CD14-positive monocyte (primary cell): ENCODE measurements at regions not wholly inside any gene's neighbourhood (a gene's known extent, or its start where the extent isn't known, plus 50 kb on each side); places are given as distances from the start of the nearest gene placed in this dataset.

Experiments used
- DNase-seq, 3 donors: peaks; one replicate each; pipeline ENCODE4 v3.0.0-alpha.2; 2011 to 2022
- H2AFZ ChIP-seq: 2 replicates; pipeline ENCODE4 v1.6.0; 2012; ENCODE audit warnings: mild to moderate bottlenecking, low read depth, low read length, inconsistent platforms; ENCODE audit not compliant: insufficient read depth, poor library complexity, severe bottlenecking
- H3K27ac ChIP-seq, 2 donors: 1 replicate in 1 of 2; 2 replicates in 1 of 2; pipeline ENCODE4 v1.5.1; 2012 to 2013; ENCODE audit warnings: low read length in 2 of 2, control low read depth in 1 of 2, inconsistent platforms in 1 of 2, low read depth in 1 of 2, mild to moderate bottlenecking in 1 of 2
- H3K27me3 ChIP-seq, 2 donors: one replicate each; pipeline versions ENCODE4 v1.6.0 to v1.6.1; 2011 to 2013; ENCODE audit warnings: low read length in 2 of 2; ENCODE audit not compliant: control insufficient read depth in 2 of 2, insufficient read depth in 2 of 2
- H3K36me3 ChIP-seq, 2 donors: replicated peaks in 1 of 2; 1 replicate in 1 of 2; 2 replicates in 1 of 2; pipeline versions ENCODE4 v1.5.1 to v1.6.1; 2012 to 2013; ENCODE audit warnings: low read length in 2 of 2, control low read depth in 1 of 2, inconsistent platforms in 1 of 2, mild to moderate bottlenecking in 1 of 2; ENCODE audit not compliant: insufficient read depth in 2 of 2, control insufficient read depth in 1 of 2
- H3K4me1 ChIP-seq, 2 donors: 1 replicate in 1 of 2; 2 replicates in 1 of 2; pipeline versions ENCODE4 v1.5.1 to v1.6.1; 2012 to 2013; ENCODE audit warnings: low read length in 2 of 2, control low read depth in 1 of 2, inconsistent platforms in 1 of 2, mild to moderate bottlenecking in 1 of 2, moderate library complexity in 1 of 2; ENCODE audit not compliant: insufficient read depth in 2 of 2, control insufficient read depth in 1 of 2
- H3K4me2 ChIP-seq: replicated peaks from 2 replicates; pipeline ENCODE3; 2012; ENCODE audit warnings: low read length, moderate library complexity, mild to moderate bottlenecking; ENCODE audit not compliant: poor library complexity, severe bottlenecking; ENCODE audit errors: extremely low read depth
- H3K4me3 ChIP-seq, 3 experiments: fragments of 200-600 bp in 1 of 3; sonication (generic) in 1 of 3; replicated peaks in 1 of 3; 1 replicate in 2 of 3; 2 replicates in 1 of 3; pipeline ENCODE4 v1.5.1; 2011 to 2013; ENCODE audit warnings: low read length in 3 of 3, mild to moderate bottlenecking in 3 of 3, control low read depth in 2 of 3, low read depth in 2 of 3, inconsistent platforms in 1 of 3, moderate library complexity in 1 of 3
- H3K79me2 ChIP-seq: 2 replicates; pipeline ENCODE4 v1.6.0; 2012; ENCODE audit warnings: mild to moderate bottlenecking, control low read depth, inconsistent platforms, low read length, moderate library complexity; ENCODE audit not compliant: insufficient read depth
- H3K9ac ChIP-seq: 2 replicates; pipeline ENCODE4 v1.6.0; 2017; ENCODE audit warnings: low read length, mild to moderate bottlenecking; ENCODE audit not compliant: insufficient read depth, poor library complexity, severe bottlenecking
- H3K9me3 ChIP-seq, 2 donors: replicated peaks in 1 of 2; 1 replicate in 1 of 2; 2 replicates in 1 of 2; pipeline versions ENCODE4 v1.5.1 to v1.6.1; 2012 to 2013; ENCODE audit warnings: low read length in 2 of 2, control low read depth in 1 of 2; ENCODE audit not compliant: control insufficient read depth in 1 of 2, insufficient read depth in 1 of 2
- H4K20me1 ChIP-seq: 2 replicates; pipeline ENCODE4 v1.6.0; 2012; ENCODE audit warnings: mild to moderate bottlenecking, low read length, control low read depth, moderate library complexity; ENCODE audit not compliant: insufficient read depth
- H3K27ac Mint-ChIP-seq, 7 donors: one replicate each; pipeline ENCODE4 v1.8.0; 2020; ENCODE audit warnings: mild to moderate bottlenecking in 7 of 7, mixed read lengths in 7 of 7, moderate library complexity in 6 of 7, inconsistent platforms in 2 of 7
- H3K27me3 Mint-ChIP-seq, 3 donors: one replicate each; pipeline ENCODE4 v1.8.0; 2021 to 2022; ENCODE audit warnings: low read depth in 3 of 3, mild to moderate bottlenecking in 3 of 3, mixed read lengths in 3 of 3, moderate library complexity in 3 of 3, inconsistent platforms in 1 of 3
- H3K36me3 Mint-ChIP-seq, 2 donors: one replicate each; pipeline ENCODE4 v1.8.0; 2020; ENCODE audit warnings: mixed read lengths in 2 of 2, inconsistent platforms in 1 of 2, mild to moderate bottlenecking in 1 of 2
- H3K4me1 Mint-ChIP-seq: one replicate; pipeline ENCODE4 v1.8.0; 2020; ENCODE audit warnings: mild to moderate bottlenecking, mixed read lengths
- H3K4me3 Mint-ChIP-seq, 2 donors: one replicate each; pipeline ENCODE4 v1.8.0; 2020; ENCODE audit warnings: mild to moderate bottlenecking in 2 of 2, mixed read lengths in 2 of 2, moderate library complexity in 1 of 2
- H3K9me3 Mint-ChIP-seq, 7 donors: one replicate each; pipeline ENCODE4 v1.8.0; 2020 to 2022; ENCODE audit warnings: mixed read lengths in 7 of 7, mild to moderate bottlenecking in 6 of 7, moderate library complexity in 6 of 7, inconsistent platforms in 2 of 7
- CTCF ChIP-seq: fragments of 200-600 bp; IDR thresholded peaks from one replicate; pipeline ENCODE4 v1.8.0; 2022; ENCODE audit warnings: antibody characterized with exemption, mild to moderate bottlenecking
- WGBS: methylation state at CpG from one replicate; pipeline ENCODE4 v1.1.5; 2013; ENCODE audit warnings: missing lambda C conversion rate; ENCODE audit not compliant: insufficient coverage; 5-methylcytosine and 5-hydroxymethylcytosine counted together
- intact Hi-C, 2 donors: fragments of 100-400 bp; cut with micrococcal nuclease; formaldehyde crosslinking; loops; one replicate each; pipeline versions ENCODE4 v1.15.0 to v1.15.1; 2023

GRCh38 chr5:8520917-8521316 is 652.0 kb downstream of the MTRR start:
- Mint-ChIP-seq H3K27ac (no peak overlapping the region), H3K4me1 (no peaks in the 10 kb centered on the region), H3K9me3 (peaks cover 3 to 14% (median 7%) of the 10 kb centered on the region in 7 donors), H3K27me3 (no peaks in the 10 kb centered on the region), H3K4me3 (no peak overlapping the region), H3K36me3 (no peaks in the 10 kb centered on the region)
- Histone ChIP-seq H2AFZ (no peak overlapping the region), H3K9me3 (peaks cover 6 to 10% of the 10 kb centered on the region in 2 donors), H3K9ac (no peak overlapping the region), H3K79me2 (no peaks in the 10 kb centered on the region), H3K27me3 (no peaks in the 10 kb centered on the region), H3K4me2 (no peak overlapping the region), H4K20me1 (no peaks in the 10 kb centered on the region), H3K4me1 (no peaks in the 10 kb centered on the region), H3K36me3 (no peaks in the 10 kb centered on the region), H3K27ac (no peak overlapping the region), H3K4me3 (no peak overlapping the region)
- WGBS, result 93% methylated on average over 2 of the region's 3 CpGs
- no peak for TF ChIP-seq CTCF
- no peak for DNase-seq
- intact Hi-C loops, result no loop called here

DNA sequence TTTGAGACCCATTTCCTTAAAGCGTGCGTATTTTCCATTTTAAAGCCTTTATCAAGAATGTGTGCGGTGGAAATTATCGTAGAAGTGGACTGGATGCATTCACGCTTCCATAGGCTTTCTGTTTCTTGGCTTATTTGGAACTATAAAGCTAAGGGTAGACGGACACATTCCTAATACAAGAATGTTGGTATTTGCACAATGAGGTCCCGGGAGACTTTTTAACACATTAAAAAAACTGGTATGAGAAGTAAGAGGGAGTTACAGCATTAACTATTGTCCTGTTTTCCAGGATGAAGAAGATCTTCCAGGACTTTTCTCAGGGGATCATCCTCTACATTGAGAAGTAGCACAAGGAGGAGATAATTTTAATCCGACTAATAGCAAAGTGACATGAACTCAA is 653.0 kb downstream of the MTRR start:
- intact Hi-C loops, result no loop called here
- Mint-ChIP-seq H3K4me3 (no peak overlapping the region), H3K4me1 (no peaks in the 10 kb centered on the region), H3K27ac (no peak overlapping the region), H3K36me3 (no peaks in the 10 kb centered on the region), H3K9me3 (peaks cover 0 to 14% (median 3%) of the 10 kb centered on the region in 7 donors), H3K27me3 (no peaks in the 10 kb centered on the region)
- Histone ChIP-seq H3K27me3 (no peaks in the 10 kb centered on the region), H4K20me1 (no peaks in the 10 kb centered on the region), H3K4me2 (no peak overlapping the region), H3K9ac (no peak overlapping the region), H2AFZ (no peak overlapping the region), H3K4me3 (no peak overlapping the region), H3K4me1 (no peaks in the 10 kb centered on the region), H3K36me3 (no peaks in the 10 kb centered on the region), H3K9me3 (peaks cover 6 to 7% of the 10 kb centered on the region in 2 donors), H3K79me2 (no peaks in the 10 kb centered on the region), H3K27ac (no peak overlapping the region)
- no peak for DNase-seq
- no peak for TF ChIP-seq CTCF
- 100% methylated on average over 4 of the region's 8 CpGs for WGBS
